GM03348 (cell line): ENCODE measurements at regions not wholly inside any gene's neighbourhood (a gene's known extent, or its start where the extent isn't known, plus 50 kb on each side); places are given as distances from the start of the nearest gene placed in this dataset.
"Not testable (repeated sequence)": the region's sequence is repeated elsewhere in the genome, so short reads cannot be mapped to it uniquely, and the experiment has no call there.

Experiments used
- DNase-seq: peaks from one replicate; pipeline ENCODE4 v3.0.0; 2012; ENCODE audit warnings: low spot score

DNA sequence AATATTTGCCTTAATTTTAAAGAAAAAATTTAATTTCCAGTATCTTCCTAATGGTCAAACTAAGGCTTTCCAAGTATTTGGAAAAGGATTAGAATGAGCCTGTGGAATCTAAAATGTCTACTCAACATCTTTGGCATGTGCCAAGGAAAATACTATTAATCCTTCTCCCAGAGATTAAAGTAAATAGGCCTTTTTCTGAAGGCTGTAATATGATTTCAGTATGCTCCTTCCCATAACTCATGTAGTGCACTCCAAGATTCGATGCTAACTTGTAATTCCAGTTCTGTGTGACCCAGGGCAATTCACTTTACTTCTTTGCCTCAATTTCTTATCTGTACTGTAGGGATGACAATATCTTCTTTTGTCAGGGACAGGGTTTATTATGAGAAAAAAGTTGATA, 196.9 kb downstream of the ZIC5 start:
- no peak for DNase-seq

DNA sequence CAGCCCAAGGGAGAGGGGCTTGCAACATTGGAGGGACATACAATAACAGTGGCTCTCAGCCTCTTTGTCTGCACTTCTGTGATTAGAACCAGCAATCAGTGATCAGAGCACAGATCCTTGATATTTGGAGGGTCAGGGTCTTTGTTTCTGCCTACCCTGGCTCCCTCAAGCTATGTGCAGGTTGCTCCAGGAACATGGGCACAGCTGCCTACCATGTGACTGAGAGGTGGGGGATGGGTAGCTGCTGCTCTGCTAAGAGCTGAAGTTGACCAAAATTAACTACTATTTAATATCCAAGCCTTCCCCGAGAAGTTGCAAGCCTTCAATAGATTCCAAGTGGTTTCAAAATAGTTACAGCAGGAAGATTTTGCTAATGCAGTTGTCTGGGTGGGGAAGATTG, 202.6 kb downstream of the ZIC5 start:
- DNase-seq = no peak

DNA sequence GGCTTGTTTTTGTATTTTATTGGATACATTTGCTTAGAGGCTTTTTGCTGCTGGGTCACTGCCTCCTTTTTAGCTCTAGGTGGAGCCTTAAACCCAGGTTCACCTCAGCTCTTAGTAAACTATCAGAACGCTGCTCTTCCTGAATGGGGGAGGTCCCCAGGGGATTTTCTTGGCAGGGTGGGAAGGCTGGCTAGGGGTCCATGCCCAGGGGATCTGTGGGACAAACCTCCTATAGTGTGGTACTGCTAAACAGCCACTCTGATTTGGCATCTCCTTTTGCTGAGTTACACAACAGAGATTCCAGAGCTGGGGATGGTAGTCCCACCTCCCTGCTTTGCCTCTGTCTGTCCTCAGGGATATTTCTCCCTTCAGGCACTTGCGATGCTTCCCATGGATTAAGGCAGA, 204.9 kb downstream of the ZIC5 start:
- DNase-seq = no peak

DNA sequence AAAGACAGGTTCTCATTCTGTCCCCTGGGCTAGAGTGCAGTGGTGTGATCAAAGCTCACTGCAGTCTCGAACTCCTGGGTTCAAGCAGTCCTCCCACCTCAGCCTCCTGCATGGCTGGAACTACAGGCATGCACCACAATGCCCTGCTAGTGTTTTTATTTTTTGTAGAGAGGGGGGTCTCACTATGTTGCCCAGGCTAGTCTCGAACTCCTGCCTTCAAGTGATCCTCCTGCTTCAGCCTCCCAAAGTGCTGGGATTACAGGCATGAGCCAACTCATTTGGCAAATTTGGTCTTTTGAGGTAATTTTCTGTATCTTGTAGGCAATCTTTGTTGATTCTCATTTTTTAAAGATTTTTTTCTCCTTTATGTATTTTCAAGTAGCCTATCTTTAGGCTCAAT, 205.7 kb downstream of the ZIC5 start:
- DNase-seq = no peak

DNA sequence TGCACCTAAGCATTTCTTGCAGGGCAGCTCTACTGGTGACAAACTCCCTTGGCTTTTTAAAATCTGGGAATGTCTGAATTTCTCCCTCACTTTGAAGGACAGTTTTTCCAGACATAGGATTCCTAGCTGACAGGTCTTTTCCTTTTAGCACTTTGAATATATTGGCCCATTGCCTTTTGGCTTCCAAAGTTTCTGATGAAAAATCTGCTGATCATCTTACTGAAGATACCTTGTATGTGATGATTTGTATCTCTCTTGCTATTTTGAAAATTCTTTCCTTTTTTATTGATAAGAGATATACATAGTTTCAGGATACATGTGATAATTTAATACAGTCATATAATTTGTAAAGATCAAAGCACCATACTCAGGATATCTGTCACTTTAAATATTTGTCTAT, 211.1 kb downstream of the ZIC5 start:
- DNase-seq = no peak

DNA sequence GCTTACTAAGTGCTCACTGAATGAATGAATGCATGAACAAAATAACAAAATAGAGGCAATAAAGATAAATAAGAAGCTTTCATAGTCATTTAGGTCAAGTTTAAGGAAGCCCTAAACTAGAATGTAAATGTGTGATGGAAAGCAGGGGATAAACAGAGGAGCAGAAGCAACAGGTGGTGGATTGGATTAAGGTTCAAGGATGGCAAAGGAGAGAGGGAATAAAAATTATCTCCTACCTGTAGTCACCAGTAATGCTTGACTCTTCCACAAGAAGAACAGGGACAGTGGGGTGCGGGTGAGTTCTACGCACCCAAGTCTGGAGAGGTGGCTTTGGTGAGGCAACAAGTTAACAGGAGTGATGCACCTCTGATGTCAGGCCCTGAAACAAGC, 212.4 kb downstream of the ZIC5 start:
- no peak for DNase-seq

DNA sequence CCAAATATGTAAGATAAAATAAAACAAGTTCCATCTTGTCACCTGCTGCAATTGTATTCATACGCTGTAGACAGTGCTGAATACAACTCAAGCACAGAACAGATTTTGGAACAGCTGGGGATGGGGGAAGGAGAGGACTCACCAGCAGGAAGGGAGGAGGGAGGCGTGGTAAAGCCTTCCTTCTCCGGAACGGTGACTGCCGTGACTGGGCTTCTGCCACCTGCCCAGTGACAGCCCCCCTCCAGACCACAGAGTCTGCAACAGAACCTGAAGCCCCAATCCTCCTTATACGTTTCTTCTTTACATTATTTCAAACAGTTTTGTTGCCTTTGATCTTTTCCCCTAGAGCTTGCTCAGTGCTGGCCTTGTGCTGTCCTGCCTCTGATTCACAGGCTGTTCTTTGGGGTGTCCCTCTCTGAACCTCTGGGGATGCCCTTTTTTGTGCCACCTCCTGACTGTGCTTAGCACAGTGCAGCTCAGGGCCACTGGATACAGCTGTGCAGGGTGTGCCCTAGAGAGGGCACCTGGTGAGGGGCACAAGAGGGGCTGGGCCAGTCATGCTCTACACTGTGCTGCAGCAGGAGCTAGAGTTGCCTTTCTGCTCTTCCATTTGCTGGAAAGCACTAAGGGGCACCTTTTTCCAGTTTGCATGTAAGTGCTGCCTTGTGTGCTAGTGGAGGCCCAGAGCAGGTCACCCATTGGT, 213.0 kb downstream of the ZIC5 start:
- DNase-seq = no peak

DNA sequence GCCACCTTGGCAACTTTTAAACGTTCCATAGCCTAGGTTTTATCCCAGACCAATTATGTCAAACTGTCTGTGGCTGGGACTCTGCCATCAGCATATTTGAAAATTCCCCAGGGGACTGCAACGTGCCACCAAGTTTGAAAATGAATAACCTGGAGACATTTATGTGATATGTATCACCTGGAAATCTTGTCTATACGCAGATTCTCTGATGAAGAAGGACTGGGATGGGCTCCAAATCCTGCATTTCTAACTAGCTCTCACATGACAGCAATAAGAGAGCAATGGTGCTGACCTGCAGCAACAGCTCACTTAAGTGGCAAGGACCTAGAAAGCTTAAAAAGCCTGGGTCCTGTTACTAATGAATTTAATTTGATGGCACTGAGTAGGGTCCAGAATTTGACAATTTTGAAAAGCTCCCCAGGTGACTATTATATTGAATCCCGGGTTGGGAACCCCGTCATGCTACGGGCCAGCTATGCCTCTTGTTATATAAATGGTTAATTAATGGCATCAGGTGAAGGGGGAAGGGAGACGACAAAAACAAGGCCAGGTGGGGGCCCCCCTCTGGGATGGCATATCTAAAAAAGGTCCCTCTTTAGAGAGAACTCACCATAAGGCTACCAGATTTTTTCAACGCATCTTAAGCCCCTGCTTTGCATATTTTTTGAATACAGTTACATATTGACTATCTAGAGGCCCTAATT, 213.7 kb downstream of the ZIC5 start:
- DNase-seq = no peak

DNA sequence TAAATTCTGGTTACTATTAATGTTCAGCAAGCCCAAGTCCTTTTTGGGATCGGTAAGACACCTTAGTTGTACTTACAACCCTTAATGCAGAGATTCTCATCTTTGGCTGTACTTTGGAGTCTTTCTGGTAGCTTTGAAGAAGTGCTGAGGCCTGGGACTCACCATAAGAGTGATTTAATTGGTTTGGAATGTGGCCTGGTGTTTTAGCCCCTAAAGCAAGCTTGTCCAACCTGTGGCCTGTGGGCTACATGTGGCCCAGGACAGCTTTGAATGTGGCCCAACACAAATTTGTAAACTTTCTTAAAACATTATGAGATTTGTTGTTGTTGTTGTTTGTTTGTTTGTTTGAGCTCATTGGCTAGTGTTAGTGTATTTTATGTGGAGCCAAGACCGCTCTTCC, 215.3 kb downstream of the ZIC5 start:
- no peak for DNase-seq

DNA sequence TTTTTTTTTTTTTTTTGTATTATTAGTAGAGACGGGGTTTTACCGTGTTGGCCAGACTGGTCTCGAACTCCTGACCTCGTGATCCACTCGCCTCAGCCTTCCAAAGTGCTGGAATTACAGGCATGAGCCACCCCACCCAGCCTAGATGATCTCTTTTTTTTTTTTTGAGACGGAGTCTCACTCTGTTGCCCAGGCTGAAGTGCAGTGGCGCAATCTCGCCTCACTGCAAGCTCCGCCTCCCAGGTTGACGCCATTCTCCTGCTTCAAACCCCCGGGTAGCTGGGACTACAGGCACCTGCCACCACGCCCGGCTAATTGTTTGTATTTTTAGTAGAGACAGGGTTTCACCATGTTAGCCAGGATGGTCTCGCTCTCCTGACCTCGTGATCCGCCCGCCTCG, 216.8 kb downstream of the ZIC5 start:
- DNase-seq = not testable (repeated sequence)

DNA sequence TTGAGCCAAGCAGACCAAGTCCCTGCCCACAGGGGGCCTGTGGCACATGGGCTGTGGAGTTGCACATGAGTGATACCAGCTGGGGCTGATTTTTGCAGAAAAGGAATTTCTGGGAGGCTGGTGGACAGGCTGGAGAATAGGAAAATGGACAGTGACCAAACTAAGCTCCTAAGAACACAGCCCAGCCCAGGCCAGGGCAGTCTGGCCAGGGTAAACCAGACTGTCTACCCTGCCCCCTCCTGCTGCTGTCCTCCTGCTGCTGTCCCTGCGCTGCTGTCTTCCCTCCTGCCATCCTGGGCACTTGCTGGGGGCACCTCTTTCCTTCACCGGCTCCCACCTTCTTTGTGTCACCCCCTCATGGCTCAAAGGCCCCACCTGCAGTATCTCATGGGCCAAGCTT, 219.2 kb downstream of the ZIC5 start:
- DNase-seq = no peak

DNA sequence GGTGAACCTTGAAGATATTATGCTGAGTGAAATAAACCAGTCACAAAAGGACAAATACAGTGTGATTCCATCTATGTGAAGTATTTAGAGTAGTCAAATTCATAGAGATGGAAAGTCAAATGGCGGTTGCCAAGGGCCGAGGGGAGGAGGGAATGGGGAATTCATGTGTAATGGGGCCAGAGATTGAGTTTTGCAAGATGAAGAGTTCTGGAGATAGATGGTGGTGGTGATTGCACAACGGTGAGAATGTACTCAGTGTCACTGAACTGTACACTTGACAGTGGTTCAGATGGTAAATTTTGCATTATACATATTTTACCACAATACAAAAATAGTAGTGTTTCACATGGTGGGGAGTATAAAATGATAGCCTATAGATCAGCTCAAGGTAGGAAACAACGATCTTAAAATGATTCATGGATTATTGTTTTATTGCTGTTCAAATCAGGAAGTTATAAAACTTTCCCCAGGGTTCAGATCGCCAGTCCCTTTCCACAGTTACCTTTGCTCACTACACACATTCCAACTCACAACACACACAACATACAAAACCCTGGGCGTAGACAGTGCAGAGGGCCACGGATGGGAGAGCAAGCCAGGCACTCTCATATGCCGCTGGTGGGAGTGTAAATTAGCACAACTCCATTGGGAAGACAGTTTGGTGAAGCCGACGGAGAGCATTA, 219.9 kb downstream of the ZIC5 start:
- no peak for DNase-seq

DNA sequence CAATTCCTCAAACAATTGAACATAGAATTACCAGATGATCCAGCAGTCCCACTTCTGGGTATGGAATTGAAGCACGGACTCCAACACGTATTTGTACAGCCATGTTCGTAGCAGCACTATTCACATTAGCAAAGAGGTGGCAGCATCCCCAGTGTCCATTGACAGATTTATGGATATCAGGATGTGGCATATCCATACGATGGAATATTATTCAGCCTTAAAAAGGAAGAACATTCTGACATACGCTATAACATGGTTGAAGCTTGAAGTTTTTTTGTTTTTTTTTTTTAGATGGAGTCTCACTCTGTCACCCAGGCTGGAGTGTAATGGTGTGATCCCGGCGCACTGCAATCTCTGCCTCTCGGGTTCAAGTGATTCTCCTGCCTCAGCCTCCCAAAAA, 220.6 kb downstream of the ZIC5 start:
- no peak for DNase-seq

DNA sequence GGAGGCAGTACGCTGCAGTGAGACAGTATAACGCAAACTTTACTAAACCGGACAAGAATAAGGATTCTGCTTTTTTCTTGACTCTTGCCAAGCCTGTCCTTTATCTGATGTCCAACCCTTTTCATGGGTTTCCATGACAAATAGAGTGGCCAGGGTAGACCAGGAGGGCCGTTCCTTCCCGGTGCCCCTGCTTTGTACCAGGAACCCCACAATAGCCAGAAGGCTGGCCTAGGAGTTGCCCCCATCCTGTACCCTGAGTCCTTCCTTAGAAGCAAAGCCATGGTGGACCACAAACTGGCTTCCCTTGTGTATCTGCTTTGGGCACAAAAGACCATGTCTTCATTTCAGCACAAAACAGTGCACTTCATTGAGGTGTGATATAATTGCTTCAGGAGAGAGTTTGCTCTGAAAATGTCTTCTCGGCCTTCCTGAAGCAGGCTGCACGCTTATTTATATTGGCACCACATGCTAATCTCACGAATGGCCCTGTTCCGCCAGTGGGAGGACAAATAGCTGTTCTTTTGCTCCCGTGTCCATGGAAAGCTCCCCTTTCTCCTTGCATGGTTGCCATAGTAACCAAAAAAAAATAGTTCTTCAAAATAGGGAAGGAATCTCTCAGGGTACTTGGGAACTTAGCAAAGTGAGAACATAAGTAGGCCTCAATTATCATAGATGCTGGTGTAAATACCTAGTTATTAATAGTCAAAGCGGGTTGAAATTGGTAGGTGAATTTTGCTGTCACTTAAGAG, 222.1 kb downstream of the ZIC5 start:
- DNase-seq = no peak

DNA sequence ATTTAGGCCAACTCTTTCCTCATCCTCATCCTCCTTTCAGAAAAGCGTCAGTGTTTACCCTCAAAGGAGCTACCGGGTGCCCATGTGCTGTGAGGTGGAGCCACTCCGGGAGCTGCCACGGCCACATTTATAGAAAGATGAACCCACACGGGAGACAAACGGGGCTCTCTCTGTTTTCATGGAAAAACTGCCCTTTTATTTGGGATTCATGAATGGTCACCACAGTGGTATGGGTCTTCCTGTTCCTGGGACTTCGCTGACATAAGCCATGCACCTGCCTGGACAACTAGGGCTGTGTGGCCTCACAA, 224.2 kb downstream of the ZIC5 start:
- no peak for DNase-seq

DNA sequence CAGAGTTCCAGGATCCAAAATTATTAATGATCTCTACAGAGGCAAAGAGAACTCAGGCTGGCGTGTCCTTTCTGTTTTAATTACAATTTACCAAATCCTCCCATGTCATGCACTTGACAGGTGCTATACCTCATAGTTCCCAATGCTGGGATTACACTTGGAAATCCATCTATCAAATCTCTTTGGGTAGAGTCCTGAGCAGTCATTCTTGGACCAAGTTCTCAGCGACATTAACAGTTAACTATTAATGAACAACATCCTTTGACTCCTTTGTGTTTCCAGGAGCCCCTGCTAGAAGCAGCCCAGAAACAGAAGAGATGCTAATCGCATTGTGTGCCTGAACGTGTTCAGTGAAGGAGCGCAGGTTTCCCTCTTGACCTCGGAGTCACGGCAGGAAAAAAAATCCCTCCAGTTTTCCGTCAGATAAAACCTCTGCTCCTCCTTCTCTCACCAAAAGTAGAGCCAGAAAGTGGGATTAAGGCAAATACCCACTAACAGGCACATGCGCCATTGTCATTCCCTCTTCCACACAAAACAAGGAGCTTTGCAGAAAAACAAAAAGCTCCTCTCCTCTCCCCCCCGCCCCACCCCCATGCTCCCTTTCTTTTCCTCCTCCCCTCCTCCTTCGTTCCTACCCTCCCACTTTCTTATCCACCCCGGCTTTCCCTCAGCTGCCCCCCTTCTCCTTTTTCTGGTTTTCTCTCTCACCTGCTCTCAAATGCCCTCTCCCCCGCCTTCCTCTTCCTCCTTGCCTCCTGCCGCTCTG, 224.7 kb downstream of the ZIC5 start:
- no peak for DNase-seq

DNA sequence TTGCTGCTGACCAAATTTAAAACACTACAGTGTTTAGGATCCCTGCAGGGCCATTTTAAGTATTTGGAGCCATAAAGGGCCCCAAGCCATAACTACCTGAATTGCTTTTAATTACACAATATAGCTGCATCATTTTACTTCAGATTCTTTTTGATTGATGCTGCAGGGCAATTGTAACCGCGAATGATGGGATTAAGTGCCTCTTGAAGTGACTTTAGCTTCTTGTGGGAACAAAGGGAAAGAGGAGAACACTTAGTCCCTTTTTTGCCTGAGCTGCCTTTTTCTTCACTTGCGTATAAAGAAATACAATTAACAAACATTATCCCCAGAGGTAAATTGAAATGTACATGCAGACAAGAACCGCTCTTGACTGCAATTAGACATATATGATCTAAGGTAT, 228.5 kb downstream of the ZIC5 start:
- no peak for DNase-seq

DNA sequence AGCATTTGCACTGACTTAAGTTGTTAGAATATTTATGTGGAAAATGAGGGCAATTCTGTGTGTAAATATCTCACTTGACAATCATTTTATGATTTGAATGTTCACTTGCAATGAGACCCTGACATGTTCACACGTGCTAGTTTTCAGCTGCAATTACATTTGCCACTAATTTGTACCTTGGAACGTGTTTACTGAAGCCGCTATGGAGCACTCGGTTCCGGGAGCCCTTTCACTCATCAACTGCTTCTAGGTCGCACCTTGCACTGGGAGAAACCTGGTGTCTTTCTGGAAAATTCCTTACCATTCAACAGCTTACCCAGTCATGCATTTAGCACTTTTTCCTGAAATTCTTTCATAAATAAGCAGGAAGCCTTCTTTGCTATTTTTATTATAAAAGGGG, 229.6 kb downstream of the ZIC5 start:
- no peak for DNase-seq

DNA sequence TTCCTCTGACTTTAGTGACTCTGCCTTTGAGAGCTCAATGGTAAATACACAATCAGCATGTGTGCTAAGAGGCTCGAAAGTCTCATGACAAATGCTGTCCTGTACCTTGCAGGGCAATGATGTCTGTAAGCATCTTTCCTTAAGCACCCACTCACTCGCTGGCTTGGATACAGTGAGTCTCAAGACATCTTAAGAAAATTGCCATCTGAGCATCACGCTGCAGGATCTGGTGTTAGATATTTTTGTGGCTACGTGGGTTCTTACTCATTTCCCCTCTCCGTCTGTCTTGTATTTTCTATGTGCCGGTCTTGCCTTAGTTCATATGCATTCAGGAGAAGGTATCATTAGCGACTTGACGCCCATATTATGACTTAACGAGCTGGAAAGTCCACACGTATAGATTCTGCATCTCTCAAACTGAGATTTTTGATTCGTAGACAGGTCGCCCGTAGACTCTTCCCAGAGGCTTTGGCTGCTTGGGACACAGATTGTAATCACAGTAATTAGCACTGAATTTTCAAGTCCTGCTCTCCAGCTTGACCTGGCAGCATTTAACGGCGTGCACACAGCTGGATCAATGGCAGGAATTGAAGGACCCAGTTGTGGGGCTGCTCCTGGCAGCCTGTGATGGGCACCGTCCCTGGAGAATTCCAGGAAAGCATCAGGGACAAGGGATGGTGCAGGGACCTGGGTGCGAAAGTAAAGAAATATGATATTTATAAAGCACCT, 231.2 kb downstream of the ZIC5 start:
- no peak for DNase-seq

DNA sequence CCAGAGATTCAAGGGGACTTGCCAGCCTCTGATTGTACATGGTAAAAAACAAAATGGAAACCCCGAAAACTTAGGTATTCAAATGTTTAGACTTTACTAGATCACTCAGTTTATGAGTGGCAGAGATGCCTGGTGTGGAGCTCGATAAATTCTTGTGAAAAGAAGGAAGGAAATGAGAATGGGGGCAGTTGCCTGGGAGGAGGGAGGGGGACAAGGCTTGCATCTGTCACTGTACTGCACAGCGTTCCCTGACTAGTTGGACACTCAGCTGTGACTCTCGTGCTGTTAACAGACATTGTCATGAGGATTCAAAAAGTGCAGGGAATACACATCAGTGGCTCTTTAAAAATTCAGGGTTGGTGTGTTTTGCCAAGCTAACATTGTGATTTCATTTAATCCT, 232.9 kb downstream of the ZIC5 start:
- no peak for DNase-seq

DNA sequence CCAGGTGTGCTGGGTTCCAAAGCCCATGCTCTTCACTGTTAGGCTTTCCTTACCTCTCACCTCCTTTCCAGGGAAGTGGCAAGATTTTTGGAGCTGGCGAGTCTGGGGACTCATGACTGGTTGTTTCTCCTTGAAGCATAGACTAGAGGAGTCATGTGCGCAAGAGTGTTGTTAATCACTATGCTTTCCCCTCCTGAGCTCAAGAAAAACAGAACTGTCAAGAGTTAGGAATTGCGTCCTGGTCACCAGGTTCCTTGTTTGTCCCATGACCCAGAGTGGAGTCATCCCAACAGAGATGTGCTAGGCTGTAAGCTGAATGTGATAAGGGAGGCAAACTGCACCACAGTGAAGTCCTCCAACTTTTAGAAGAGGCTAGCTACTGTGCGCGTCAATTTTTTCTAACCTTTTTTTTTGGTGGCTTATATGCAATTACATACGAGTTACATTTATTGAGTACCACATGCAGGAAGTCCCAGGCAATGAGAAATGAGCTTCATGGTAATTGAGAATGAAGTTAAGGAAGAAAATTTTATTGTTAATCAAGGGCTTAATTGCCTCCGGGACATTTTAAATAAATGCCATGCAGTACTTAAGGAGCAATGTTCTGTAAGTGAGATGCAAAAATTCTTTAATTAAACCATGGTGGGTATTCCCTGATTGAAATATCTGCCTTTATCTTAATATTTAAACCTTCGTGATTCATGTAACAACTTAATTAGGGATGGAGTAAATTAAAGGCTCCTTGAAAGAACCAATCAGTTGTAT, 233.9 kb downstream of the ZIC5 start:
- DNase-seq = no peak
